ENCODE measurements at regions not wholly inside any gene's neighbourhood (a gene's known extent, or its start where the extent isn't known, plus 50 kb on each side); places are given as distances from the start of the nearest gene placed in this dataset.

- TF ChIP-seq, protein P1, sequence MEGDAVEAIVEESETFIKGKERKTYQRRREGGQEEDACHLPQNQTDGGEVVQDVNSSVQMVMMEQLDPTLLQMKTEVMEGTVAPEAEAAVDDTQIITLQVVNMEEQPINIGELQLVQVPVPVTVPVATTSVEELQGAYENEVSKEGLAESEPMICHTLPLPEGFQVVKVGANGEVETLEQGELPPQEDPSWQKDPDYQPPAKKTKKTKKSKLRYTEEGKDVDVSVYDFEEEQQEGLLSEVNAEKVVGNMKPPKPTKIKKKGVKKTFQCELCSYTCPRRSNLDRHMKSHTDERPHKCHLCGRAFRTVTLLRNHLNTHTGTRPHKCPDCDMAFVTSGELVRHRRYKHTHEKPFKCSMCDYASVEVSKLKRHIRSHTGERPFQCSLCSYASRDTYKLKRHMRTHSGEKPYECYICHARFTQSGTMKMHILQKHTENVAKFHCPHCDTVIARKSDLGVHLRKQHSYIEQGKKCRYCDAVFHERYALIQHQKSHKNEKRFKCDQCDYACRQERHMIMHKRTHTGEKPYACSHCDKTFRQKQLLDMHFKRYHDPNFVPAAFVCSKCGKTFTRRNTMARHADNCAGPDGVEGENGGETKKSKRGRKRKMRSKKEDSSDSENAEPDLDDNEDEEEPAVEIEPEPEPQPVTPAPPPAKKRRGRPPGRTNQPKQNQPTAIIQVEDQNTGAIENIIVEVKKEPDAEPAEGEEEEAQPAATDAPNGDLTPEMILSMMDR (IDR thresholded peaks at IDR 0.05; ENCODE audit: extremely low read depth, low read depth, low read length): no peak
- no peaks in the 10 kb centered on the region for H3K36me3 ChIP-seq (ENCODE audit: insufficient read depth, low read length)
Measured at GRCh38 chr10:52663161-52663560, 109.4 kb downstream of the MBL2 start.

GRCh38 chr10:52664629-52665028, 108.0 kb downstream of the MBL2 start:
- Histone ChIP-seq H3K4me3 (ENCODE audit: insufficient read depth, low read length) (no peak overlapping the region), H3K4me2 (ENCODE audit: insufficient read depth, low read length) (no peak overlapping the region), H3K36me3 (ENCODE audit: insufficient read depth, low read length) (no peaks in the 10 kb centered on the region), H3K79me2 (ENCODE audit: insufficient read depth, low read length) (no peaks in the 10 kb centered on the region), H3K4me1 (ENCODE audit: insufficient read depth, low read length) (no peaks in the 10 kb centered on the region), H3K27ac (ENCODE audit: low read depth, low read length) (no peak overlapping the region), H4K20me1 (ENCODE audit: insufficient read depth, low read length) (no peaks in the 10 kb centered on the region), H2AFZ (ENCODE audit: low read length) (no peak overlapping the region), H3K9me3 (ENCODE audit: low read depth, low read length) (peaks cover 4% of the 10 kb centered on the region), H3K27me3 (ENCODE audit: insufficient read depth, low read length) (no peaks in the 10 kb centered on the region)
- TF ChIP-seq, protein P1 (IDR thresholded peaks at IDR 0.05; ENCODE audit: extremely low read depth, low read depth, low read length): no peak
- no peak for DNase-seq (ENCODE audit: insufficient read length, low spot score, missing footprints)

More at GRCh38 chr10:52663161-52663560, 109.4 kb downstream of the MBL2 start:
- Histone ChIP-seq H3K4me2 (ENCODE audit: insufficient read depth, low read length) (no peak overlapping the region), H4K20me1 (ENCODE audit: insufficient read depth, low read length) (no peaks in the 10 kb centered on the region), H3K27me3 (ENCODE audit: insufficient read depth, low read length) (no peaks in the 10 kb centered on the region), H3K9me3 (ENCODE audit: low read depth, low read length) (peaks cover 4% of the 10 kb centered on the region), H3K27ac (ENCODE audit: low read depth, low read length) (no peak overlapping the region), H3K4me3 (ENCODE audit: insufficient read depth, low read length) (no peak overlapping the region), H3K79me2 (ENCODE audit: insufficient read depth, low read length) (no peaks in the 10 kb centered on the region), H2AFZ (ENCODE audit: low read length) (no peak overlapping the region), H3K4me1 (ENCODE audit: insufficient read depth, low read length) (no peaks in the 10 kb centered on the region)
- DNase-seq (ENCODE audit: insufficient read length, low spot score, missing footprints): no peak

- H3K27ac ChIP-seq (ENCODE audit: low read depth, low read length): no peak overlapping the region
- DNase-seq (ENCODE audit: insufficient read length, low spot score, missing footprints): no peak
- no peaks in the 10 kb centered on the region for H3K4me1 ChIP-seq (ENCODE audit: insufficient read depth, low read length)
- no peaks in the 10 kb centered on the region for H4K20me1 ChIP-seq (ENCODE audit: insufficient read depth, low read length)
- no peak overlapping the region for H2AFZ ChIP-seq (ENCODE audit: low read length)
- no peak overlapping the region for H3K4me3 ChIP-seq (ENCODE audit: insufficient read depth, low read length)
- peaks cover 4% of the 10 kb centered on the region for H3K9me3 ChIP-seq (ENCODE audit: low read depth, low read length)
- no peaks in the 10 kb centered on the region for H3K27me3 ChIP-seq (ENCODE audit: insufficient read depth, low read length)
- H3K79me2 ChIP-seq (ENCODE audit: insufficient read depth, low read length): no peaks in the 10 kb centered on the region
- H3K4me2 ChIP-seq (ENCODE audit: insufficient read depth, low read length): no peak overlapping the region
- no peaks in the 10 kb centered on the region for H3K36me3 ChIP-seq (ENCODE audit: insufficient read depth, low read length)
- TF ChIP-seq, protein P1 (IDR thresholded peaks at IDR 0.05; ENCODE audit: extremely low read depth, low read depth, low read length): no peak
Measured at GRCh38 chr10:52665821-52666220, 106.8 kb downstream of the MBL2 start.

GRCh38 chr10:52666931-52667330, 105.7 kb downstream of the MBL2 start:
- Histone ChIP-seq H3K36me3 (ENCODE audit: insufficient read depth, low read length) (no peaks in the 10 kb centered on the region), H3K79me2 (ENCODE audit: insufficient read depth, low read length) (no peaks in the 10 kb centered on the region), H3K27ac (ENCODE audit: low read depth, low read length) (no peak overlapping the region), H3K27me3 (ENCODE audit: insufficient read depth, low read length) (no peaks in the 10 kb centered on the region), H2AFZ (ENCODE audit: low read length) (no peak overlapping the region), H3K4me2 (ENCODE audit: insufficient read depth, low read length) (no peak overlapping the region), H3K4me1 (ENCODE audit: insufficient read depth, low read length) (no peaks in the 10 kb centered on the region), H4K20me1 (ENCODE audit: insufficient read depth, low read length) (no peaks in the 10 kb centered on the region), H3K4me3 (ENCODE audit: insufficient read depth, low read length) (no peak overlapping the region), H3K9me3 (ENCODE audit: low read depth, low read length) (peaks cover 4% of the 10 kb centered on the region)
- TF ChIP-seq, protein P1 (IDR thresholded peaks at IDR 0.05; ENCODE audit: extremely low read depth, low read depth, low read length): no peak
- DNase-seq (ENCODE audit: insufficient read length, low spot score, missing footprints): no peak
